ENCODE measurements at regions not wholly inside any gene's neighbourhood (a gene's known extent, or its start where the extent isn't known, plus 50 kb on each side); places are given as distances from the start of the nearest gene placed in this dataset.

GRCh38 chr5:16238018-16238417 is 58.4 kb upstream of the MARCHF11 start:
- Histone ChIP-seq H3K4me3 (ENCODE audit: low read depth, low read length) (no peak overlapping the region), H3K36me3 (ENCODE audit: control insufficient read depth, insufficient read depth, low read length) (no peaks in the 10 kb centered on the region), H3K27me3 (ENCODE audit: control insufficient read depth, insufficient read depth, low read length) (no peaks in the 10 kb centered on the region)
- FAIRE-seq: no peak
- DNase-seq (ENCODE audit: low read depth): no peak
- no peak for TF ChIP-seq CTCF (IDR thresholded peaks at IDR 0.05; ENCODE audit: insufficient read depth, low read length, severe bottlenecking)

- FAIRE-seq (no peak), DNase-seq (ENCODE audit: low read depth) (no peak)
- Histone ChIP-seq H3K36me3 (ENCODE audit: control insufficient read depth, insufficient read depth, low read length) (no peaks in the 10 kb centered on the region), H3K27me3 (ENCODE audit: control insufficient read depth, insufficient read depth, low read length) (no peaks in the 10 kb centered on the region), H3K4me3 (ENCODE audit: low read depth, low read length) (no peak overlapping the region)
- no peak for TF ChIP-seq CTCF (IDR thresholded peaks at IDR 0.05; ENCODE audit: insufficient read depth, low read length, severe bottlenecking)
Observed at GRCh38 chr5:16234598-16234997, 55.0 kb upstream of the MARCHF11 start.

GRCh38 chr5:16233730-16234129 is 54.1 kb upstream of the MARCHF11 start:
- no peak overlapping the region for H3K4me3 ChIP-seq (ENCODE audit: low read depth, low read length)
- no peak for TF ChIP-seq CTCF (IDR thresholded peaks at IDR 0.05; ENCODE audit: insufficient read depth, low read length, severe bottlenecking)
- no peaks in the 10 kb centered on the region for H3K36me3 ChIP-seq (ENCODE audit: control insufficient read depth, insufficient read depth, low read length)
- no peak for DNase-seq (ENCODE audit: low read depth)
- FAIRE-seq: no peak
- H3K27me3 ChIP-seq (ENCODE audit: control insufficient read depth, insufficient read depth, low read length): no peaks in the 10 kb centered on the region

GRCh38 chr5:16229357-16229940 is 49.9 kb upstream of the MARCHF11 start:
- Histone ChIP-seq H3K4me3 (ENCODE audit: low read depth, low read length) (no peak overlapping the region), H3K36me3 (ENCODE audit: control insufficient read depth, insufficient read depth, low read length) (no peaks in the 10 kb centered on the region), H3K27me3 (ENCODE audit: control insufficient read depth, insufficient read depth, low read length) (no peaks in the 10 kb centered on the region)
- no peak for DNase-seq (ENCODE audit: low read depth)
- no peak for TF ChIP-seq CTCF (IDR thresholded peaks at IDR 0.05; ENCODE audit: insufficient read depth, low read length, severe bottlenecking)
- FAIRE-seq: no peak
